ENCODE measurements at regions not wholly inside any gene's neighbourhood (a gene's known extent, or its start where the extent isn't known, plus 50 kb on each side); places are given as distances from the start of the nearest gene placed in this dataset.

DNA sequence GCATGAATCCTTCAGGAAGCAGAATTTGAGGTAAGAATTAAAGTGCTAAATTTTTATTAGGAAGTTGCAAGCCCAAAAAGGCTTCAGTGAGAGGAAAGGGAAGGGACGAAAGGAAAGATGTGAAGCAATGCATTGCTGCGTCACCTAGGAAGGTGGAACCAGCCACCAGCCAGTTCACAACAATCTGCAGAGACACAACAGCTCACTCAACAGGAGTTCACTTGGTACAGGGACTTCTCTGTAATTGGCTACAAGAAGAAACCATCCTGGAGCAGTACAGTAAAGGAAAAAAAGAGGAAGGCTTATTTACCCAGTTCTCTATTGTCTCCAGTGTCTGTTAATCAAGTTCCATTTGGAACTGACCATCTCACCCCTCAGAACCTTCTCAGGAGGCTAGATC is 157.6 kb downstream of the HNRNPD start:
- H3K4me3 Mint-ChIP-seq (ENCODE audit: unreplicated experiment) = no peak overlapping the region
- H3K27ac Mint-ChIP-seq (ENCODE audit: unreplicated experiment) = no peak overlapping the region
- Histone ChIP-seq H3K27me3 (replicated peaks; ENCODE audit: control insufficient read depth, insufficient read depth, low read length) (no peaks in the 10 kb centered on the region), H3K4me3 (ENCODE audit: low read depth, low read length) (no peak overlapping the region), H3K36me3 (ENCODE audit: control insufficient read depth, insufficient read depth, low read length) (no peaks in the 10 kb centered on the region), H3K4me1 (no peaks in the 10 kb centered on the region), H3K9me3 (no peaks in the 10 kb centered on the region)
- TF ChIP-seq, protein P1, sequence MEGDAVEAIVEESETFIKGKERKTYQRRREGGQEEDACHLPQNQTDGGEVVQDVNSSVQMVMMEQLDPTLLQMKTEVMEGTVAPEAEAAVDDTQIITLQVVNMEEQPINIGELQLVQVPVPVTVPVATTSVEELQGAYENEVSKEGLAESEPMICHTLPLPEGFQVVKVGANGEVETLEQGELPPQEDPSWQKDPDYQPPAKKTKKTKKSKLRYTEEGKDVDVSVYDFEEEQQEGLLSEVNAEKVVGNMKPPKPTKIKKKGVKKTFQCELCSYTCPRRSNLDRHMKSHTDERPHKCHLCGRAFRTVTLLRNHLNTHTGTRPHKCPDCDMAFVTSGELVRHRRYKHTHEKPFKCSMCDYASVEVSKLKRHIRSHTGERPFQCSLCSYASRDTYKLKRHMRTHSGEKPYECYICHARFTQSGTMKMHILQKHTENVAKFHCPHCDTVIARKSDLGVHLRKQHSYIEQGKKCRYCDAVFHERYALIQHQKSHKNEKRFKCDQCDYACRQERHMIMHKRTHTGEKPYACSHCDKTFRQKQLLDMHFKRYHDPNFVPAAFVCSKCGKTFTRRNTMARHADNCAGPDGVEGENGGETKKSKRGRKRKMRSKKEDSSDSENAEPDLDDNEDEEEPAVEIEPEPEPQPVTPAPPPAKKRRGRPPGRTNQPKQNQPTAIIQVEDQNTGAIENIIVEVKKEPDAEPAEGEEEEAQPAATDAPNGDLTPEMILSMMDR (IDR thresholded peaks at IDR 0.05; ENCODE audit: insufficient read depth in 1 of 2, low read depth in 1 of 2, low read length in 1 of 2, severe bottlenecking in 1 of 2, unreplicated experiment in 1 of 2) = no peak
- H3K27me3 Mint-ChIP-seq (ENCODE audit: insufficient read depth, unreplicated experiment) = no peaks in the 10 kb centered on the region
- CTCF ChIA-PET = interaction anchor here (0.6 kb wide), 1 partner anchor 1209 kb away, joined by 5 read pairs; no protein-coding TSS in a partner anchor
- DNase-seq = no peak
- POLR2A ChIA-PET = no interaction called here
- H3K36me3 Mint-ChIP-seq (ENCODE audit: insufficient read depth, unreplicated experiment) = no peaks in the 10 kb centered on the region
- intact Hi-C loops (cut with micrococcal nuclease; ENCODE audit: unreplicated experiment) = loop anchor here (5.0 kb wide), 1 partner anchor 51 kb away; no protein-coding TSS in a partner anchor
- no peaks in the 10 kb centered on the region for H3K9me3 Mint-ChIP-seq (ENCODE audit: unreplicated experiment)
- no peaks in the 10 kb centered on the region for H3K4me1 Mint-ChIP-seq (ENCODE audit: low read depth, unreplicated experiment)
- no TSS peak for BruUV-seq (replicated peaks)

DNA sequence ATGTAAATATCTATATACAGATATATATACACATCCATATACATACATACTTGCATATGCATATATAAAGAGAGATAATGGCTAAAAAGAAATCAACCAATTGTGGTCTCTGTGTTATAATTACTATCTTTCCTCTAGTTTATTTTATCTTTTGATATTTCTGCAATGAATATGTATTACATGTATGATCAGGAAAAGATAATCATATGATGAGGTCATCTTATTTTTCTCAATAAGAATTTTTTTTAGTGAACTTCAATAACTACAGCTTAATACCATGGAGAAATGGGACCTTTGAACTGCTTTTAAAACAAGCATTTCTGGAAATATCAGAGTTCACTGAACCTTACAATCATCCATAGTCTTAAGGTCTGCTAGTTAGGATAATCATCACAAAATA is 158.0 kb downstream of the HNRNPD start:
- H3K4me1 ChIP-seq = no peaks in the 10 kb centered on the region
- no peak for DNase-seq
- Mint-ChIP-seq H3K4me3 (ENCODE audit: unreplicated experiment) (no peak overlapping the region), H3K27ac (ENCODE audit: unreplicated experiment) (no peak overlapping the region), H3K27me3 (ENCODE audit: insufficient read depth, unreplicated experiment) (no peaks in the 10 kb centered on the region), H3K9me3 (ENCODE audit: unreplicated experiment) (no peaks in the 10 kb centered on the region), H3K4me1 (ENCODE audit: low read depth, unreplicated experiment) (no peaks in the 10 kb centered on the region), H3K36me3 (ENCODE audit: insufficient read depth, unreplicated experiment) (no peaks in the 10 kb centered on the region)
- intact Hi-C loops (cut with micrococcal nuclease; ENCODE audit: unreplicated experiment) = loop anchor here (5.0 kb wide), 1 partner anchor 52 kb away; no protein-coding TSS in a partner anchor
- H3K36me3 ChIP-seq (ENCODE audit: control insufficient read depth, insufficient read depth, low read length) = no peaks in the 10 kb centered on the region
- ChIA-PET POLR2A (no interaction called here), CTCF (no interaction called here)
- H3K9me3 ChIP-seq = no peaks in the 10 kb centered on the region
- BruUV-seq (replicated peaks) = no TSS peak
- no peak overlapping the region for H3K4me3 ChIP-seq (ENCODE audit: low read depth, low read length)
- TF ChIP-seq, protein P1 (IDR thresholded peaks at IDR 0.05; ENCODE audit: insufficient read depth in 1 of 2, low read depth in 1 of 2, low read length in 1 of 2, severe bottlenecking in 1 of 2, unreplicated experiment in 1 of 2) = no peak
- no peaks in the 10 kb centered on the region for H3K27me3 ChIP-seq (replicated peaks; ENCODE audit: control insufficient read depth, insufficient read depth, low read length)

DNA sequence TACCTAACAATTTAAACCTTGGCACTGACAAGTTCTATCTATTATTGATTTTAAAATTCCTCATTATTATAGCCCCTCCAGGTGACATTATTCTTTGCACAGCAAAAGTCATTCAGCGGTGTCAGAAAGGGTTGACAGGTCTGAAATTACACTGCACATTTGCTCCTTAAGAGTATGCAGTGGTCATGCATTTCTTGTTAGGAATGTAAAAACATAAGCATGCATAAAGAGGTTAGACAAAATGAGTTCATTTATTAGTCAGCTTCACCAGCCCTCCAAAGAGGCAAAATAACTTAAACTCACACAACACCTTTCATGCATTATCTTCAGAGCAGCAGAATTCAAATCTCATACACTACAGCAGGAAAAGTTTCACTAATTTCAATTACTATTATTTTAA is 158.8 kb downstream of the HNRNPD start:
- no peaks in the 10 kb centered on the region for H3K9me3 Mint-ChIP-seq (ENCODE audit: unreplicated experiment)
- no peaks in the 10 kb centered on the region for H3K4me1 Mint-ChIP-seq (ENCODE audit: low read depth, unreplicated experiment)
- no peaks in the 10 kb centered on the region for H3K36me3 Mint-ChIP-seq (ENCODE audit: insufficient read depth, unreplicated experiment)
- no peak overlapping the region for H3K27ac Mint-ChIP-seq (ENCODE audit: unreplicated experiment)
- Histone ChIP-seq H3K4me1 (no peaks in the 10 kb centered on the region), H3K36me3 (ENCODE audit: control insufficient read depth, insufficient read depth, low read length) (no peaks in the 10 kb centered on the region), H3K27me3 (replicated peaks; ENCODE audit: control insufficient read depth, insufficient read depth, low read length) (no peaks in the 10 kb centered on the region), H3K4me3 (ENCODE audit: low read depth, low read length) (no peak overlapping the region), H3K9me3 (no peaks in the 10 kb centered on the region)
- POLR2A ChIA-PET = no interaction called here
- intact Hi-C loops (cut with micrococcal nuclease; ENCODE audit: unreplicated experiment) = loop anchor here (5.0 kb wide), 1 partner anchor 52 kb away; no protein-coding TSS in a partner anchor
- TF ChIP-seq, protein P1 (IDR thresholded peaks at IDR 0.05; ENCODE audit: insufficient read depth in 1 of 2, low read depth in 1 of 2, low read length in 1 of 2, severe bottlenecking in 1 of 2, unreplicated experiment in 1 of 2) = no peak
- no peaks in the 10 kb centered on the region for H3K27me3 Mint-ChIP-seq (ENCODE audit: insufficient read depth, unreplicated experiment)
- no peak overlapping the region for H3K4me3 Mint-ChIP-seq (ENCODE audit: unreplicated experiment)
- BruUV-seq (replicated peaks) = no TSS peak
- CTCF ChIA-PET = no interaction called here
- no peak for DNase-seq

Data from Caco-2 (cell line).